Medulla oblongata (tissue), 1 donor: ENCODE measurements at regions not wholly inside any gene's neighbourhood (a gene's known extent, or its start where the extent isn't known, plus 50 kb on each side); places are given as distances from the start of the nearest gene placed in this dataset.
A peak's percentile ranks its signal among the peaks of the same experiment; 100 is the strongest.
"Not testable (repeated sequence)": the region's sequence is repeated elsewhere in the genome, so short reads cannot be mapped to it uniquely, and the experiment has no call there.

Experiments used
- DNase-seq: peaks from one replicate; pipeline ENCODE4 v3.0.0-alpha.2; 2015; ENCODE audit errors: extremely low spot score

GRCh38 chr1:173300061-173301044, 93.2 kb upstream of the TNFSF4 start:
- no peak for DNase-seq

GRCh38 chr1:173301507-173301906, 94.4 kb upstream of the TNFSF4 start:
- no peak for DNase-seq

GRCh38 chr1:173302366-173302765, 95.2 kb upstream of the TNFSF4 start:
- no peak for DNase-seq

- no peak for DNase-seq
Observed at GRCh38 chr1:173302890-173303829, 96.0 kb upstream of the TNFSF4 start.

- DNase-seq, result no peak
Observed at GRCh38 chr1:173303984-173304383, 96.9 kb upstream of the TNFSF4 start.

- DNase-seq, result no peak
Observed at GRCh38 chr1:173304529-173305227, 97.5 kb upstream of the TNFSF4 start.

- no peak for DNase-seq
Observed at GRCh38 chr1:173307845-173308244, 100.7 kb upstream of the TNFSF4 start.

GRCh38 chr1:173314656-173315055, 107.5 kb upstream of the TNFSF4 start:
- no peak for DNase-seq

GRCh38 chr1:173315296-173315695, 108.2 kb upstream of the TNFSF4 start:
- DNase-seq, result no peak

GRCh38 chr1:173318788-173319187, 111.7 kb upstream of the TNFSF4 start:
- no peak for DNase-seq

- not testable (repeated sequence) for DNase-seq
Observed at GRCh38 chr1:173324352-173324751, 117.2 kb upstream of the TNFSF4 start.

- DNase-seq, result not testable (repeated sequence)
Observed at GRCh38 chr1:173327987-173328386, 120.9 kb upstream of the TNFSF4 start.

- no peak for DNase-seq
Observed at GRCh38 chr1:173328961-173329360, 121.8 kb upstream of the TNFSF4 start.

- no peak for DNase-seq
Observed at GRCh38 chr1:173329726-173330125, 122.6 kb upstream of the TNFSF4 start.

GRCh38 chr1:173330149-173330951, 123.2 kb upstream of the TNFSF4 start:
- no peak for DNase-seq

GRCh38 chr1:173330952-173331548, 123.9 kb upstream of the TNFSF4 start:
- peak; percentile 4 for DNase-seq

- DNase-seq, result peak; percentile 12
Observed at GRCh38 chr1:173332026-173332425, 124.9 kb upstream of the TNFSF4 start.

- DNase-seq, result no peak
Observed at GRCh38 chr1:173333581-173333980, 126.5 kb upstream of the TNFSF4 start.

- no peak for DNase-seq
Observed at GRCh38 chr1:173337126-173337525, 130.0 kb upstream of the TNFSF4 start.

GRCh38 chr1:173341307-173341706, 134.2 kb upstream of the TNFSF4 start:
- no peak for DNase-seq
